GM20000 (cell line): ENCODE measurements at regions not wholly inside any gene's neighbourhood (a gene's known extent, or its start where the extent isn't known, plus 50 kb on each side); places are given as distances from the start of the nearest gene placed in this dataset.

Experiments
- DNase-seq: peaks from one replicate; pipeline ENCODE4 v3.0.0; 2012; ENCODE audit warnings: low spot score
- TF ChIP-seq, protein P1 (sequence below): IDR thresholded peaks from 2 replicates; pipeline ENCODE4 v1.5.1; 2012; ENCODE audit warnings: mild to moderate bottlenecking, control low read depth; ENCODE audit errors: extremely low read depth, missing control alignments

GRCh38 chr20:52682237-52682636, 289.9 kb upstream of the TSHZ2 start:
- TF ChIP-seq, protein P1, sequence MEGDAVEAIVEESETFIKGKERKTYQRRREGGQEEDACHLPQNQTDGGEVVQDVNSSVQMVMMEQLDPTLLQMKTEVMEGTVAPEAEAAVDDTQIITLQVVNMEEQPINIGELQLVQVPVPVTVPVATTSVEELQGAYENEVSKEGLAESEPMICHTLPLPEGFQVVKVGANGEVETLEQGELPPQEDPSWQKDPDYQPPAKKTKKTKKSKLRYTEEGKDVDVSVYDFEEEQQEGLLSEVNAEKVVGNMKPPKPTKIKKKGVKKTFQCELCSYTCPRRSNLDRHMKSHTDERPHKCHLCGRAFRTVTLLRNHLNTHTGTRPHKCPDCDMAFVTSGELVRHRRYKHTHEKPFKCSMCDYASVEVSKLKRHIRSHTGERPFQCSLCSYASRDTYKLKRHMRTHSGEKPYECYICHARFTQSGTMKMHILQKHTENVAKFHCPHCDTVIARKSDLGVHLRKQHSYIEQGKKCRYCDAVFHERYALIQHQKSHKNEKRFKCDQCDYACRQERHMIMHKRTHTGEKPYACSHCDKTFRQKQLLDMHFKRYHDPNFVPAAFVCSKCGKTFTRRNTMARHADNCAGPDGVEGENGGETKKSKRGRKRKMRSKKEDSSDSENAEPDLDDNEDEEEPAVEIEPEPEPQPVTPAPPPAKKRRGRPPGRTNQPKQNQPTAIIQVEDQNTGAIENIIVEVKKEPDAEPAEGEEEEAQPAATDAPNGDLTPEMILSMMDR = no peak
- DNase-seq = no peak

DNA sequence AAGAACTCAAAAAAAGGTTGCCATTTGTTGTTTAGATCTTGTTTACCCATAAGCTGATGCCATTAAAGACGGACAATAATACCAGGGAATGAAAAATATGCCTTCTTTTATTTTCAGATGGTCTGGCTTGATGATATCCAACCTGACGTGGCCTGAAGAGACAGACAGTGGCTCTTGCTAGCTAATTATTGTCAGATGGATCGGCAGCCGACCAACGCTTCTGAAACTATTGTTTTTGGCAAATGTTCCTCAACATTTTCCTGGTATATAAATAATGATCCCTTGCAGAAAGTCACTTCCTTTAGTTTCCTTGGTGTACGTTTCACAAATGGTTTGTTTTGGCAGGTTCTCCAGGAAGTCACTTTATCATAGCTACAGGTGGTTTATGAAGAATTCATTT, 290.9 kb upstream of the TSHZ2 start:
- TF ChIP-seq, protein P1 = no peak

GRCh38 chr20:52677216-52677615, 294.9 kb upstream of the TSHZ2 start:
- TF ChIP-seq, protein P1 = no peak
- DNase-seq = no peak

More for the DNA sequence above, 290.9 kb upstream of the TSHZ2 start:
- DNase-seq = no peak

- TF ChIP-seq, protein P1 = no peak
- no peak for DNase-seq
Measured at GRCh38 chr20:52676283-52676995, 295.7 kb upstream of the TSHZ2 start.

DNA sequence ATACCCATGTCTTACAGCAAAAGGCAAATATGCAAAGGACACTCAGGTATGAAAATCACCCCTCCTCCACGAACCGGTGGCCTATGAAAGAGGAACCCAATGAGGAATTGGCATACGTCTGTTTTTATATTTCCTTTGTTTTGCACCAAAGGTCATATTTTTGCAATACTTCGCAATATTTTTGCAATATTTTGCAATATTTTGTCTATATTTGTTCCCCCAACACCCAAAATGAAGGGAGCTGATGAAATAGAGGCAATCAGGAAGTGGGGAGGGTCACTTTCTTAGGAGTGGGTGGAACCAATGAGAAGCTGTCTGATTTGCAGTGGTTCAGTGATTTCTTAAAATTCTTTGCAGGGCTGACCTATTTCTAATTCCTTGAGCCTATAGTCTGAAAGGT, 296.8 kb upstream of the TSHZ2 start:
- TF ChIP-seq, protein P1 = no peak
- no peak for DNase-seq

DNA sequence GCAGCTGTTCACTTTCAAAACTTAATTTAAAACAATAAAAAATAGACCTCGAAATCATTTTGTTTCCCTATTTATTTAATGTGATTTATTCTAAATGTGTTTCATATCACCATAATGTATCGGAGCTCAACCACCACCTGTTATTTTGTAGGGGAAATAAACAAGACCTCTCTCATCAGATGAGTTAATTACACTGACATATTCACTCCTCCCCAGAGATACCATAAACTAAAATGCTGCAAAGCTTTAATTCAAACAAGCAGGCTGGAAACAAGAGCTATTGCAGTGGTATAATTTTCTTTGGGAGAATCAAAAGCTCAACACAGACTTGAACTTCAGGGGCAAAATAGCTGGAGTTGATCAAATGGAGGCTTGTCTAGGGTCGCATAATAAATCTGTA, 303.5 kb upstream of the TSHZ2 start:
- TF ChIP-seq, protein P1 = no peak
- no peak for DNase-seq

- no peak for DNase-seq
- TF ChIP-seq, protein P1 = no peak
Measured at GRCh38 chr20:52667358-52667757, 304.8 kb upstream of the TSHZ2 start.
